Keratinocyte (primary cell): ENCODE measurements at regions not wholly inside any gene's neighbourhood (a gene's known extent, or its start where the extent isn't known, plus 50 kb on each side); places are given as distances from the start of the nearest gene placed in this dataset.

Experiments
- EZH2 ChIP-seq: IDR thresholded peaks from one replicate; pipeline ENCODE4 v1.6.1; 2012; ENCODE audit warnings: inconsistent platforms, mild to moderate bottlenecking, low read length, moderate library complexity
- TF ChIP-seq, protein P1 (sequence below), 3 experiments: IDR thresholded peaks in 1 of 3; conservative IDR thresholded peaks in 1 of 3; optimal IDR thresholded peaks in 1 of 3; 2 replicates in 2 of 3; 3 replicates in 1 of 3; pipeline versions ENCODE3 to v1.5.1; 2011; ENCODE audit warnings: low read length in 3 of 3, mild to moderate bottlenecking in 3 of 3, moderate library complexity in 2 of 3, control low read depth in 1 of 3, inconsistent platforms in 1 of 3; ENCODE audit not compliant: insufficient read depth in 2 of 3; ENCODE audit errors: extremely low read depth in 1 of 3

DNA sequence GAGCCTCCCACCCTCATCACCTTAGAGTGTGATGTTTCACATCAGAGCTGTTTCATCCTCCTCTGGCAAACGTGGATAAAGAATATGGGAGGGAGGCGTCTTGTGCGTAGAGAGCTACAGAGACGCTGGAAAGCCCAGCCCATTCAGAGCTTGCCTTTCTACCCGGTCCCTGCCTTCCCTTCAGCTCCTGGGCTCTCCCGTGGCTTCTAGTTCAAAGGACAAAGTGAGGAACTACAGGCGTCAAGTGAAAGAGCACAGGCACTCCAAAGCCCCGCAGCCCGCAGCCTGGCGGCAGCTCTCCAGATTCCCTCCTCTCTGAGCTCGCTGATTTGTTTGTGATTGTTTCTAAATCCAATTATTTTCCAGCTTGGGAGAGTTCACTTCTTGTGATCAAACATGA lies 197.1 kb upstream of the IGF1R start:
- TF ChIP-seq, protein P1, sequence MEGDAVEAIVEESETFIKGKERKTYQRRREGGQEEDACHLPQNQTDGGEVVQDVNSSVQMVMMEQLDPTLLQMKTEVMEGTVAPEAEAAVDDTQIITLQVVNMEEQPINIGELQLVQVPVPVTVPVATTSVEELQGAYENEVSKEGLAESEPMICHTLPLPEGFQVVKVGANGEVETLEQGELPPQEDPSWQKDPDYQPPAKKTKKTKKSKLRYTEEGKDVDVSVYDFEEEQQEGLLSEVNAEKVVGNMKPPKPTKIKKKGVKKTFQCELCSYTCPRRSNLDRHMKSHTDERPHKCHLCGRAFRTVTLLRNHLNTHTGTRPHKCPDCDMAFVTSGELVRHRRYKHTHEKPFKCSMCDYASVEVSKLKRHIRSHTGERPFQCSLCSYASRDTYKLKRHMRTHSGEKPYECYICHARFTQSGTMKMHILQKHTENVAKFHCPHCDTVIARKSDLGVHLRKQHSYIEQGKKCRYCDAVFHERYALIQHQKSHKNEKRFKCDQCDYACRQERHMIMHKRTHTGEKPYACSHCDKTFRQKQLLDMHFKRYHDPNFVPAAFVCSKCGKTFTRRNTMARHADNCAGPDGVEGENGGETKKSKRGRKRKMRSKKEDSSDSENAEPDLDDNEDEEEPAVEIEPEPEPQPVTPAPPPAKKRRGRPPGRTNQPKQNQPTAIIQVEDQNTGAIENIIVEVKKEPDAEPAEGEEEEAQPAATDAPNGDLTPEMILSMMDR (optimal IDR thresholded peaks at IDR 0.05 in 1 of 3, IDR thresholded peaks at IDR 0.05 in 1 of 3, conservative IDR thresholded peaks at IDR 0.05 in 1 of 3; ENCODE audit: extremely low read depth in 1 of 3, insufficient read depth in 2 of 3, low read length in 3 of 3), result no peak
- TF ChIP-seq EZH2, result no peak
